GM12878 (cell line): ENCODE measurements at regions not wholly inside any gene's neighbourhood (a gene's known extent, or its start where the extent isn't known, plus 50 kb on each side); places are given as distances from the start of the nearest gene placed in this dataset.

Source experiments
- ATAC-seq: fragments of 200-7000 bp; cut with Tn5 transposase; 3 replicates; pipeline ENCODE4 v1.9.1; 2020; ENCODE audit warnings: mild to moderate bottlenecking, moderate library complexity
- BruUV-seq: library from RNA; stranded (reverse); fragments of 400-500 nt; replicated peaks from 2 replicates; lab custom pipeline; 2021; lab: Mats Ljungman, UMichigan
- CTCF ChIA-PET: fragments of 300-600 bp; sonication (Branson Sonifier 250); formaldehyde crosslinking; extraction: SDS; loops from one replicate; lab custom pipeline; 2021; ENCODE audit warnings: inconsistent platforms; lab: Yijun Ruan, JAX
- POLR2A ChIA-PET: fragments of 350-600 bp; formaldehyde crosslinking; extraction: SDS; loops from one replicate; lab custom pipeline; 2021; ENCODE audit warnings: inconsistent platforms; lab: Charles Lee
- RAD21 ChIA-PET: fragments of 300-600 bp; sonication (Branson Sonifier 250); formaldehyde crosslinking; loops from one replicate; lab custom pipeline; 2023; ENCODE audit warnings: antibody characterized with exemption; ENCODE audit not compliant: unreplicated experiment; lab: Charles Lee
- SMC1A ChIA-PET: fragments of 300-600 bp; sonication (Branson Sonifier 250); formaldehyde crosslinking; loops from one replicate; lab custom pipeline; 2023; ENCODE audit not compliant: unreplicated experiment, uncharacterized antibody; lab: Charles Lee
- DNase-seq: peaks from one replicate; pipeline ENCODE4 v3.0.0-alpha.2; 2011; ENCODE audit warnings: low read depth, low spot score
- FAIRE-seq: peaks from 3 replicates; lab custom pipeline; 2011; peaks lifted over from hg19 to GRCh38; lab: Jason Lieb, UNC
- H2AFZ ChIP-seq: 2 replicates; pipeline ENCODE4 v1.6.0; 2011; ENCODE audit warnings: low read depth, low read length, control low read depth; ENCODE audit not compliant: control insufficient read depth
- H3K27ac ChIP-seq: 2 replicates; pipeline ENCODE4 v1.5.1; 2011; ENCODE audit warnings: control low read depth; ENCODE audit not compliant: control insufficient read depth, insufficient read depth
- H3K27me3 ChIP-seq, 2 experiments: replicated peaks in 1 of 2; 2 replicates each; pipeline versions ENCODE4 v1.6.0 to v1.6.1; 2011; ENCODE audit warnings: low read length in 1 of 2; ENCODE audit not compliant: control insufficient read depth in 2 of 2, insufficient read depth in 2 of 2
- H3K36me3 ChIP-seq, 2 experiments: 2 replicates each; pipeline ENCODE4 v1.5.1; 2011; ENCODE audit warnings: low read length in 1 of 2; ENCODE audit not compliant: control insufficient read depth in 2 of 2, insufficient read depth in 2 of 2
- H3K4me1 ChIP-seq: 2 replicates; pipeline ENCODE4 v1.6.1; 2011; ENCODE audit warnings: mild to moderate bottlenecking, low read length, moderate library complexity, mixed read lengths; ENCODE audit not compliant: control insufficient read depth, insufficient read depth
- H3K4me2 ChIP-seq: 2 replicates; pipeline ENCODE4 v1.6.0; 2011; ENCODE audit warnings: control low read depth; ENCODE audit not compliant: control insufficient read depth, insufficient read depth
- H3K4me3 ChIP-seq: fragments of 200-600 bp; sonication (generic); 2 replicates; pipeline ENCODE4 v1.5.1; 2016
- H3K79me2 ChIP-seq: 2 replicates; pipeline ENCODE4 v1.6.0; 2011; ENCODE audit warnings: low read length; ENCODE audit not compliant: control insufficient read depth, insufficient read depth
- H3K9ac ChIP-seq: 2 replicates; pipeline ENCODE4 v1.8.0; 2011; ENCODE audit warnings: low read length, control low read depth, mixed read lengths; ENCODE audit not compliant: control insufficient read depth, insufficient read depth
- H3K9me3 ChIP-seq: replicated peaks from 3 replicates; pipeline ENCODE4 v1.5.1; 2011; ENCODE audit warnings: mild to moderate bottlenecking, low read length; ENCODE audit not compliant: control insufficient read depth, insufficient read depth
- H4K20me1 ChIP-seq: 2 replicates; pipeline ENCODE4 v1.6.0; 2011; ENCODE audit not compliant: control insufficient read depth, insufficient read depth
- CEBPZ ChIP-seq: fragments of 150-350 bp; IDR thresholded peaks from 2 replicates; pipeline ENCODE4 v1.6.1; 2016; ENCODE audit warnings: low read depth, low read length
- FOXM1 ChIP-seq: IDR thresholded peaks from 2 replicates; pipeline ENCODE4 v1.6.1; 2012; ENCODE audit warnings: low read depth, mild to moderate bottlenecking, inconsistent platforms, low read length, moderate library complexity
- MEF2A ChIP-seq: IDR thresholded peaks from 2 replicates; pipeline ENCODE4 v1.6.1; 2011; ENCODE audit warnings: low read depth, mild to moderate bottlenecking, low read length, moderate library complexity; ENCODE audit not compliant: insufficient read depth
- MTA3 ChIP-seq: IDR thresholded peaks from 2 replicates; pipeline ENCODE4 v1.6.1; 2012; ENCODE audit warnings: low read length, inconsistent platforms, borderline replicate concordance
- POLR2AphosphoS5 ChIP-seq: IDR thresholded peaks from 2 replicates; pipeline ENCODE4 v1.6.1; 2011; ENCODE audit warnings: mild to moderate bottlenecking, low read length, inconsistent platforms
- RB1 ChIP-seq: fragments of 450-650 bp; formaldehyde crosslinking; IDR thresholded peaks from 2 replicates; pipeline ENCODE4 v1.6.1; 2017; ENCODE audit warnings: mild to moderate bottlenecking, borderline replicate concordance
- RUNX3 ChIP-seq: IDR thresholded peaks from 2 replicates; pipeline ENCODE4 v1.6.1; 2012; ENCODE audit warnings: low read length, inconsistent platforms
- SMAD5 ChIP-seq: IDR thresholded peaks from 2 replicates; pipeline ENCODE4 v1.6.1; 2016; ENCODE audit warnings: antibody characterized with exemption, low read depth
- SMC3 ChIP-seq: IDR thresholded peaks from 2 replicates; pipeline ENCODE4 v1.6.1; 2011; ENCODE audit warnings: low read length, improper control_type of control experiment, borderline replicate concordance
- SRF ChIP-seq, 2 experiments: IDR thresholded peaks; 2 replicates each; pipeline ENCODE4 v1.6.1; 2011; ENCODE audit warnings: low read depth in 2 of 2, low read length in 2 of 2, mild to moderate bottlenecking in 1 of 2, moderate library complexity in 1 of 2
- ZSCAN29 ChIP-seq: fragments of 450-650 bp; IDR thresholded peaks from 2 replicates; pipeline ENCODE4 v1.6.1; 2017; ENCODE audit warnings: mild to moderate bottlenecking, moderate library complexity
- WGBS: methylation state at CpG from one replicate; pipeline ENCODE4 v1.1.6; 2016; ENCODE audit warnings: low lambda C conversion rate; ENCODE audit not compliant: insufficient replicate concordance, insufficient coverage; ENCODE audit errors: missing lambda C conversion rate; 5-methylcytosine and 5-hydroxymethylcytosine counted together
- in situ Hi-C: fragments of 300-500 bp; cut with MboI; formaldehyde crosslinking; loops from 9 replicates; pipeline ENCODE4 v1.14.3; 2018; ENCODE audit warnings: mixed read lengths
- intact Hi-C: fragments of 100-400 bp; cut with micrococcal nuclease; formaldehyde crosslinking; loops from one replicate; pipeline ENCODE4 v1.14.2; 2022; ENCODE audit not compliant: unreplicated experiment
- TF ChIP-seq, protein P1 (sequence below): fragments of 450-650 bp; IDR thresholded peaks from 2 replicates; pipeline ENCODE4 v1.6.1; 2017; ENCODE audit warnings: mild to moderate bottlenecking
- TF ChIP-seq, protein P2 (sequence below): fragments of 450-650 bp; formaldehyde crosslinking; IDR thresholded peaks from 2 replicates; pipeline ENCODE4 v1.4.0; 2020; ENCODE audit warnings: mild to moderate bottlenecking, moderate library complexity

DNA sequence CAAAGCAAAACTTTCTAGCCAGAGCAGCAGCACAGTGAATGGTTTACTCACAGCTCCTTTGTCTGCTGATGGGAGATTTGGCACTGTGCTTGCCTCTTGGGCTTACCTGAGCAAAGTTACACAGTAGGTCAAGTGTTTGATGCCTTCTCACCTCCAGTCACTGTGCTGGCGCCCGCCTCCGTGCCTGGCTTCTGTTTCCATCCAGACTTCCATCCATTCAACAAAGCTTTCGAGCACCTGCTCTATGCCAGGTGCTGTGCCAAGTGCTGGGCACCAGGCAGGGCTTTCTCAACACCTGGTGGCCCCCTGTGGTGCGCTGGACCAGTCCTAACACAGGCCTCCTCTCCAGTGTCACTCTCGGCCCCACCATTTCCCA is 199.2 kb upstream of the EEA1 start (continued):
- TF ChIP-seq RB1 (no peak), MTA3 (no peak), SRF (IDR thresholded peaks at IDR 0.05; ENCODE audit: low read depth in 2 of 2, low read length in 2 of 2) (no peak), POLR2AphosphoS5 (no peak), ZSCAN29 (no peak)
- TF ChIP-seq, protein P1, sequence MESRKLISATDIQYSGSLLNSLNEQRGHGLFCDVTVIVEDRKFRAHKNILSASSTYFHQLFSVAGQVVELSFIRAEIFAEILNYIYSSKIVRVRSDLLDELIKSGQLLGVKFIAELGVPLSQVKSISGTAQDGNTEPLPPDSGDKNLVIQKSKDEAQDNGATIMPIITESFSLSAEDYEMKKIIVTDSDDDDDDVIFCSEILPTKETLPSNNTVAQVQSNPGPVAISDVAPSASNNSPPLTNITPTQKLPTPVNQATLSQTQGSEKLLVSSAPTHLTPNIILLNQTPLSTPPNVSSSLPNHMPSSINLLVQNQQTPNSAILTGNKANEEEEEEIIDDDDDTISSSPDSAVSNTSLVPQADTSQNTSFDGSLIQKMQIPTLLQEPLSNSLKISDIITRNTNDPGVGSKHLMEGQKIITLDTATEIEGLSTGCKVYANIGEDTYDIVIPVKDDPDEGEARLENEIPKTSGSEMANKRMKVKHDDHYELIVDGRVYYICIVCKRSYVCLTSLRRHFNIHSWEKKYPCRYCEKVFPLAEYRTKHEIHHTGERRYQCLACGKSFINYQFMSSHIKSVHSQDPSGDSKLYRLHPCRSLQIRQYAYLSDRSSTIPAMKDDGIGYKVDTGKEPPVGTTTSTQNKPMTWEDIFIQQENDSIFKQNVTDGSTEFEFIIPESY: no peak

- FAIRE-seq: peak; percentile 74
- POLR2A ChIA-PET: interaction anchor here (0.5 to 1.3 kb wide), 4 partner anchors 9 to 243 kb away, joined by 3 to 4 read pairs (median 3); no protein-coding TSS in a partner anchor
- intact Hi-C loops: no loop called here
- CTCF ChIA-PET: interaction anchor here (0.9 to 1.4 kb wide), 4 partner anchors 13 to 250 kb away, joined by 3 to 6 read pairs (median 4); no protein-coding TSS in a partner anchor
- BruUV-seq: no TSS peak
- Histone ChIP-seq H2AFZ (peak overlapping the region; percentile 55), H3K36me3 (no peaks in the 10 kb centered on the region), H4K20me1 (no peaks in the 10 kb centered on the region), H3K4me1 (peaks cover 24% of the 10 kb centered on the region), H3K79me2 (no peaks in the 10 kb centered on the region), H3K9ac (no peak overlapping the region; the same call in 1 of the 2 replicates), H3K27ac (peak overlapping the region; percentile 30), H3K27me3 (no peaks in the 10 kb centered on the region), H3K9me3 (no peaks in the 10 kb centered on the region; the same call in 2 of the 3 replicates), H3K4me2 (peak overlapping the region; percentile 39; the same call in 1 of the 2 replicates), H3K4me3 (no peak overlapping the region)
- RAD21 ChIA-PET: interaction anchor here (0.6 to 1.3 kb wide), 5 partner anchors 9 to 209 kb away, joined by 3 to 4 read pairs (median 3); no protein-coding TSS in a partner anchor
- WGBS: 62% methylated on average over 4 of the region's 4 CpGs
- ATAC-seq: peak; percentile 28; the same call in 2 of the 3 replicates
- SMC1A ChIA-PET: interaction anchor here (0.8 to 5.1 kb wide), 6 partner anchors 8 to 267 kb away, joined by 3 to 27 read pairs (median 8); no protein-coding TSS in a partner anchor
- in situ Hi-C loops: no loop called here
- DNase-seq: no peak
- 0 out of 2 replicates have a peak, but pooled peaks have one; percentile 7 for TF ChIP-seq SMC3
- peak; percentile 60; the same call in 1 of the 2 replicates for TF ChIP-seq RUNX3
- TF ChIP-seq SMAD5: no peak
- 0 out of 2 replicates have a peak, but pooled peaks have one; percentile 29 for TF ChIP-seq FOXM1
- TF ChIP-seq MEF2A: 0 out of 2 replicates have a peak, but pooled peaks have one; percentile 26
- TF ChIP-seq CEBPZ: no peak
- TF ChIP-seq, protein P2, sequence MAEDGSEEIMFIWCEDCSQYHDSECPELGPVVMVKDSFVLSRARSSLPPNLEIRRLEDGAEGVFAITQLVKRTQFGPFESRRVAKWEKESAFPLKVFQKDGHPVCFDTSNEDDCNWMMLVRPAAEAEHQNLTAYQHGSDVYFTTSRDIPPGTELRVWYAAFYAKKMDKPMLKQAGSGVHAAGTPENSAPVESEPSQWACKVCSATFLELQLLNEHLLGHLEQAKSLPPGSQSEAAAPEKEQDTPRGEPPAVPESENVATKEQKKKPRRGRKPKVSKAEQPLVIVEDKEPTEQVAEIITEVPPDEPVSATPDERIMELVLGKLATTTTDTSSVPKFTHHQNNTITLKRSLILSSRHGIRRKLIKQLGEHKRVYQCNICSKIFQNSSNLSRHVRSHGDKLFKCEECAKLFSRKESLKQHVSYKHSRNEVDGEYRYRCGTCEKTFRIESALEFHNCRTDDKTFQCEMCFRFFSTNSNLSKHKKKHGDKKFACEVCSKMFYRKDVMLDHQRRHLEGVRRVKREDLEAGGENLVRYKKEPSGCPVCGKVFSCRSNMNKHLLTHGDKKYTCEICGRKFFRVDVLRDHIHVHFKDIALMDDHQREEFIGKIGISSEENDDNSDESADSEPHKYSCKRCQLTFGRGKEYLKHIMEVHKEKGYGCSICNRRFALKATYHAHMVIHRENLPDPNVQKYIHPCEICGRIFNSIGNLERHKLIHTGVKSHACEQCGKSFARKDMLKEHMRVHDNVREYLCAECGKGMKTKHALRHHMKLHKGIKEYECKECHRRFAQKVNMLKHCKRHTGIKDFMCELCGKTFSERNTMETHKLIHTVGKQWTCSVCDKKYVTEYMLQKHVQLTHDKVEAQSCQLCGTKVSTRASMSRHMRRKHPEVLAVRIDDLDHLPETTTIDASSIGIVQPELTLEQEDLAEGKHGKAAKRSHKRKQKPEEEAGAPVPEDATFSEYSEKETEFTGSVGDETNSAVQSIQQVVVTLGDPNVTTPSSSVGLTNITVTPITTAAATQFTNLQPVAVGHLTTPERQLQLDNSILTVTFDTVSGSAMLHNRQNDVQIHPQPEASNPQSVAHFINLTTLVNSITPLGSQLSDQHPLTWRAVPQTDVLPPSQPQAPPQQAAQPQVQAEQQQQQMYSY: no peak
Measured at GRCh38 chr12:93130366-93131054, 201.4 kb upstream of the EEA1 start.
